ENCODE measurements at regions not wholly inside any gene's neighbourhood (a gene's known extent, or its start where the extent isn't known, plus 50 kb on each side); places are given as distances from the start of the nearest gene placed in this dataset.

DNA sequence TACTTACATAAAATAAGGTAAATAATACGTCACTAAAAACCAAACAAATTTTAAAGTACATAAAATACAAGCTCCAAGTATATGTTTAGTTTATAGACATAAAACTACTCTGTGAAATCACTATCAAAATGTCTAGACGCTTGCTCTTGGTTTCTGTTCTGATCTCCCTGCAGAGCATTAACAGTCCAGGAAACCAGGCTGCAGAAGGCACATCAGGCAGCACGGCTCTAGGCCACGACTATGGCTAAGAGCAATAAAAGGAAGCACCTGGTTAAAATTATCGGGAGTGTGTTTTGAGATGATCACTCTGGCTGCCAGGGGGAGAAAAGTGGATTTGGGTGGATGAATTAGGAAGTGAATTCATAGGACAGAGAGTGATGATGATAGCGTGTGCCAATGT lies 196.0 kb upstream of the SPHKAP start:
- TF ChIP-seq, protein P1, sequence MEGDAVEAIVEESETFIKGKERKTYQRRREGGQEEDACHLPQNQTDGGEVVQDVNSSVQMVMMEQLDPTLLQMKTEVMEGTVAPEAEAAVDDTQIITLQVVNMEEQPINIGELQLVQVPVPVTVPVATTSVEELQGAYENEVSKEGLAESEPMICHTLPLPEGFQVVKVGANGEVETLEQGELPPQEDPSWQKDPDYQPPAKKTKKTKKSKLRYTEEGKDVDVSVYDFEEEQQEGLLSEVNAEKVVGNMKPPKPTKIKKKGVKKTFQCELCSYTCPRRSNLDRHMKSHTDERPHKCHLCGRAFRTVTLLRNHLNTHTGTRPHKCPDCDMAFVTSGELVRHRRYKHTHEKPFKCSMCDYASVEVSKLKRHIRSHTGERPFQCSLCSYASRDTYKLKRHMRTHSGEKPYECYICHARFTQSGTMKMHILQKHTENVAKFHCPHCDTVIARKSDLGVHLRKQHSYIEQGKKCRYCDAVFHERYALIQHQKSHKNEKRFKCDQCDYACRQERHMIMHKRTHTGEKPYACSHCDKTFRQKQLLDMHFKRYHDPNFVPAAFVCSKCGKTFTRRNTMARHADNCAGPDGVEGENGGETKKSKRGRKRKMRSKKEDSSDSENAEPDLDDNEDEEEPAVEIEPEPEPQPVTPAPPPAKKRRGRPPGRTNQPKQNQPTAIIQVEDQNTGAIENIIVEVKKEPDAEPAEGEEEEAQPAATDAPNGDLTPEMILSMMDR (IDR thresholded peaks at IDR 0.05; ENCODE audit: poor library complexity), result no peak
- TF ChIP-seq EZH2 (IDR thresholded peaks at IDR 0.05; ENCODE audit: borderline replicate concordance) (no peak), EZH2phosphoT487 (IDR thresholded peaks at IDR 0.05; ENCODE audit: low read depth, severe bottlenecking, unreplicated experiment) (no peak)
